ENCODE measurements at regions not wholly inside any gene's neighbourhood (a gene's known extent, or its start where the extent isn't known, plus 50 kb on each side); places are given as distances from the start of the nearest gene placed in this dataset.

DNA sequence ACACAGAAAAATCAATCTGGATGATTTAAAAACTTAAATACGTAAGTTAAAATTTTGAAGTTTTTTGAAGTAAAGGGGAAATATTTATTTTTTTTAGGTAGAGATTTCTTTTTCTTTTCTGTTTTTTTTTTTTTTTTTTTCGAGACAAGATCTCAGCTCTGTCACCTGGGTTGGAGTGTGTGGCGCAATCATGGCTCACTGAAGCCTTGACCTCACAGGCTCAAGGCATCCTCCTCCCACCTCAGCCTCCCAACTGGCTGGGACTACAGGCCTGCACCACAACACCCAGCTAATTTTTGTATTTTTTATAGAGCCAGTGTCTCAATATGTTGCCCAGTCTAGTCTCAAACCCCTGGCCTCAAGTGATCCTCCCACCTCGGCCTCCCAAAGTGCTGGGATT, 120.4 kb upstream of the CLDN10 start:
- Mint-ChIP-seq H3K4me3 (no peak overlapping the region), H3K36me3 (ENCODE audit: low read depth) (no peaks in the 10 kb centered on the region), H3K27me3 (no peaks in the 10 kb centered on the region), H3K27ac (no peak overlapping the region), H3K9me3 (no peaks in the 10 kb centered on the region), H3K4me1 (ENCODE audit: low read depth) (no peaks in the 10 kb centered on the region)
- H3K27ac ChIP-seq (ENCODE audit: low read depth in 1 of 2, low read length in 2 of 2), result no peak overlapping the region
- DNase-seq, result no peak
- H3K4me1 ChIP-seq (ENCODE audit: insufficient read depth, low read length), result no peaks in the 10 kb centered on the region
- POLR2A ChIA-PET, result no interaction called here
- TF ChIP-seq, protein P1, sequence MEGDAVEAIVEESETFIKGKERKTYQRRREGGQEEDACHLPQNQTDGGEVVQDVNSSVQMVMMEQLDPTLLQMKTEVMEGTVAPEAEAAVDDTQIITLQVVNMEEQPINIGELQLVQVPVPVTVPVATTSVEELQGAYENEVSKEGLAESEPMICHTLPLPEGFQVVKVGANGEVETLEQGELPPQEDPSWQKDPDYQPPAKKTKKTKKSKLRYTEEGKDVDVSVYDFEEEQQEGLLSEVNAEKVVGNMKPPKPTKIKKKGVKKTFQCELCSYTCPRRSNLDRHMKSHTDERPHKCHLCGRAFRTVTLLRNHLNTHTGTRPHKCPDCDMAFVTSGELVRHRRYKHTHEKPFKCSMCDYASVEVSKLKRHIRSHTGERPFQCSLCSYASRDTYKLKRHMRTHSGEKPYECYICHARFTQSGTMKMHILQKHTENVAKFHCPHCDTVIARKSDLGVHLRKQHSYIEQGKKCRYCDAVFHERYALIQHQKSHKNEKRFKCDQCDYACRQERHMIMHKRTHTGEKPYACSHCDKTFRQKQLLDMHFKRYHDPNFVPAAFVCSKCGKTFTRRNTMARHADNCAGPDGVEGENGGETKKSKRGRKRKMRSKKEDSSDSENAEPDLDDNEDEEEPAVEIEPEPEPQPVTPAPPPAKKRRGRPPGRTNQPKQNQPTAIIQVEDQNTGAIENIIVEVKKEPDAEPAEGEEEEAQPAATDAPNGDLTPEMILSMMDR (IDR thresholded peaks at IDR 0.05), result no peak
- H3K36me3 ChIP-seq (ENCODE audit: insufficient read depth, low read length), result no peaks in the 10 kb centered on the region
- H3K27me3 ChIP-seq (ENCODE audit: control insufficient read depth in 1 of 2, insufficient read depth in 2 of 2, low read length in 2 of 2), result no peaks in the 10 kb centered on the region
- intact Hi-C loops (cut with DNase I, micrococcal nuclease), result no loop called here
- CTCF ChIA-PET, result no interaction called here
- H3K9me3 ChIP-seq (ENCODE audit: control insufficient read depth in 1 of 2, insufficient read depth in 1 of 2, low read length in 2 of 2), result no peaks in the 10 kb centered on the region
- ATAC-seq (ENCODE audit: poor library complexity), result no peak
- no peak overlapping the region for H3K4me3 ChIP-seq (ENCODE audit: low read length)

DNA sequence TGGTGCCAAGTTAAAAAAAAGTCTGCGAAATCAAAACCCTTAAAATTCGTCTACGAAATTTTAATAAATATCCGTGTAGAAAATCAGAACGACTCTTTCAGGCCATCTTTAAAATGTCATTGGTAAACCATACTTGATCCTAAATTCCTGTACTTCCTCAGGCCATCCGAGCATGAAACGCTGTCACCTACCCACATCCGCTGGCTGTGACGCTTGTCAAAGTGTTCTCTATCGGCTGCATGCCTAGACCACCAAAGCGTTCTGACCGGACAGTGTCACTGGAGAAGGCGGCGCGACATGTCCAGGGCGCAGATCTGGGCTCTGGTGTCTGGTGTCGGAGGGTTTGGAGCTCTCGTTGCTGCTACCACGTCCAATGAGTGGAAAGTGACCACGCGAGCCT, 119.0 kb upstream of the CLDN10 start:
- no peaks in the 10 kb centered on the region for H3K4me1 ChIP-seq (ENCODE audit: insufficient read depth, low read length)
- H3K9me3 ChIP-seq (ENCODE audit: control insufficient read depth in 1 of 2, insufficient read depth in 1 of 2, low read length in 2 of 2), result no peaks in the 10 kb centered on the region
- Mint-ChIP-seq H3K9me3 (no peaks in the 10 kb centered on the region), H3K27me3 (no peaks in the 10 kb centered on the region), H3K4me1 (ENCODE audit: low read depth) (no peaks in the 10 kb centered on the region), H3K36me3 (ENCODE audit: low read depth) (no peaks in the 10 kb centered on the region), H3K4me3 (no peak overlapping the region), H3K27ac (no peak overlapping the region)
- no peak for DNase-seq
- no peaks in the 10 kb centered on the region for H3K27me3 ChIP-seq (ENCODE audit: control insufficient read depth in 1 of 2, insufficient read depth in 2 of 2, low read length in 2 of 2)
- H3K27ac ChIP-seq (ENCODE audit: low read depth in 1 of 2, low read length in 2 of 2), result no peak overlapping the region
- H3K4me3 ChIP-seq (ENCODE audit: low read length), result no peak overlapping the region
- TF ChIP-seq, protein P1 (IDR thresholded peaks at IDR 0.05), result no peak
- intact Hi-C loops (cut with DNase I, micrococcal nuclease), result no loop called here
- H3K36me3 ChIP-seq (ENCODE audit: insufficient read depth, low read length), result no peaks in the 10 kb centered on the region
- ChIA-PET CTCF (no interaction called here), POLR2A (no interaction called here)
- ATAC-seq (ENCODE audit: poor library complexity), result no peak

DNA sequence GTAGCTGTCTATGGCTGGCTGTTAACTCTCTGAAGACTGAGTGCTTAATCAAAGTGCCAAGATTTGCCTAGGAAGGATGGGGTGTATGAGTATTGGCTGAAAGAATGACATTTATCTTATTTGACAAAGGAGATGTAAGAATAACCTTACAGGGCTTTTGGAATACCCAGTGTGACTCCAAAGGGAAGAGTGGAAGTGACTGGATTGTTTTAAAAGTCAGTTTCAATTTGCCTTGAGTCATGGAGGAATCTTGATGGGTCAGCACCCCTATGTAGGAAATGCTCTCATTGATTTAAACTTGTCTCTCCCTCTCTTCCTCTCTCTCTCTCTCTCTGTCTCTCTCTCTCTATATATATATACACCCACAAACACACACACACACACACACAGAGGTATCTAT, 118.4 kb upstream of the CLDN10 start:
- ChIA-PET POLR2A (no interaction called here), CTCF (no interaction called here)
- H3K4me1 ChIP-seq (ENCODE audit: insufficient read depth, low read length), result no peaks in the 10 kb centered on the region
- H3K4me1 Mint-ChIP-seq (ENCODE audit: low read depth), result no peaks in the 10 kb centered on the region
- H3K9me3 ChIP-seq (ENCODE audit: control insufficient read depth in 1 of 2, insufficient read depth in 1 of 2, low read length in 2 of 2), result no peaks in the 10 kb centered on the region
- H3K36me3 ChIP-seq (ENCODE audit: insufficient read depth, low read length), result no peaks in the 10 kb centered on the region
- TF ChIP-seq, protein P1 (IDR thresholded peaks at IDR 0.05), result no peak
- no peaks in the 10 kb centered on the region for H3K27me3 ChIP-seq (ENCODE audit: control insufficient read depth in 1 of 2, insufficient read depth in 2 of 2, low read length in 2 of 2)
- DNase-seq (no peak), ATAC-seq (ENCODE audit: poor library complexity) (no peak)
- H3K4me3 ChIP-seq (ENCODE audit: low read length), result no peak overlapping the region
- H3K36me3 Mint-ChIP-seq (ENCODE audit: low read depth), result no peaks in the 10 kb centered on the region
- intact Hi-C loops (cut with DNase I, micrococcal nuclease), result no loop called here
- H3K4me3 Mint-ChIP-seq, result no peak overlapping the region
- no peak overlapping the region for H3K27ac Mint-ChIP-seq
- H3K27ac ChIP-seq (ENCODE audit: low read depth in 1 of 2, low read length in 2 of 2), result no peak overlapping the region
- no peaks in the 10 kb centered on the region for H3K27me3 Mint-ChIP-seq
- H3K9me3 Mint-ChIP-seq, result no peaks in the 10 kb centered on the region
